Keratinocyte (primary cell): ENCODE measurements at regions not wholly inside any gene's neighbourhood (a gene's known extent, or its start where the extent isn't known, plus 50 kb on each side); places are given as distances from the start of the nearest gene placed in this dataset.

Experiments used
- DNase-seq: peaks from one replicate; pipeline ENCODE4 v3.0.0-alpha.2; 2011; ENCODE audit warnings: low read depth, missing footprints, low spot score
- FAIRE-seq: peaks from 2 replicates; lab custom pipeline; 2011; peaks lifted over from hg19 to GRCh38; lab: Jason Lieb, UNC
- H2AFZ ChIP-seq: 2 replicates; pipeline ENCODE4 v1.6.0; 2012; ENCODE audit warnings: low read length, control low read depth, inconsistent platforms; ENCODE audit not compliant: control insufficient read depth
- H3K27ac ChIP-seq: 2 replicates; pipeline ENCODE4 v1.5.1; 2011; ENCODE audit warnings: low read length; ENCODE audit not compliant: control insufficient read depth, insufficient read depth
- H3K27me3 ChIP-seq: 3 replicates; pipeline ENCODE4 v1.6.0; 2011; ENCODE audit warnings: low read length; ENCODE audit not compliant: control insufficient read depth, insufficient read depth; ENCODE audit errors: extremely low read depth
- H3K36me3 ChIP-seq, 2 experiments: 2 replicates in 1 of 2; 3 replicates in 1 of 2; pipeline ENCODE4 v1.5.1; 2011; ENCODE audit warnings: low read length in 2 of 2, mild to moderate bottlenecking in 1 of 2; ENCODE audit not compliant: control insufficient read depth in 2 of 2, insufficient read depth in 2 of 2; ENCODE audit errors: extremely low read depth in 1 of 2
- H3K4me1 ChIP-seq: 3 replicates; pipeline ENCODE4 v1.5.1; 2011; ENCODE audit warnings: low read length; ENCODE audit not compliant: control insufficient read depth, insufficient read depth; ENCODE audit errors: extremely low read depth
- H3K4me2 ChIP-seq: 3 replicates; pipeline ENCODE4 v1.6.0; 2011; ENCODE audit warnings: low read depth, low read length; ENCODE audit not compliant: control insufficient read depth, insufficient read depth; ENCODE audit errors: extremely low read depth
- H3K4me3 ChIP-seq, 3 experiments: fragments of 200-600 bp in 1 of 3; sonication (generic) in 1 of 3; 2 replicates in 2 of 3; 3 replicates in 1 of 3; pipeline ENCODE4 v1.5.1; 2011 to 2016; ENCODE audit warnings: low read length in 3 of 3, mild to moderate bottlenecking in 3 of 3, control low read depth in 2 of 3, inconsistent platforms in 1 of 3, low read depth in 1 of 3, mixed read lengths in 1 of 3, mixed run types in 1 of 3, moderate library complexity in 1 of 3; ENCODE audit not compliant: control insufficient read depth in 2 of 3, insufficient read depth in 2 of 3; ENCODE audit errors: extremely low read depth in 1 of 3
- H3K79me2 ChIP-seq: 2 replicates; pipeline ENCODE4 v1.6.0; 2012; ENCODE audit warnings: low read length; ENCODE audit not compliant: control insufficient read depth, insufficient read depth
- H3K9ac ChIP-seq: 3 replicates; pipeline ENCODE4 v1.6.0; 2011; ENCODE audit warnings: low read length; ENCODE audit not compliant: control insufficient read depth, insufficient read depth; ENCODE audit errors: extremely low read depth
- H3K9me1 ChIP-seq: 3 replicates; pipeline ENCODE4 v1.6.0; 2011; ENCODE audit warnings: low read length; ENCODE audit not compliant: control insufficient read depth, insufficient read depth; ENCODE audit errors: extremely low read depth
- H3K9me3 ChIP-seq: 2 replicates; pipeline ENCODE4 v1.5.1; 2012; ENCODE audit warnings: low read depth, low read length; ENCODE audit not compliant: control insufficient read depth
- H4K20me1 ChIP-seq: 3 replicates; pipeline ENCODE4 v1.6.0; 2011; ENCODE audit warnings: low read length; ENCODE audit not compliant: control insufficient read depth, insufficient read depth; ENCODE audit errors: extremely low read depth
- EZH2 ChIP-seq: IDR thresholded peaks from one replicate; pipeline ENCODE4 v1.6.1; 2012; ENCODE audit warnings: inconsistent platforms, mild to moderate bottlenecking, low read length, moderate library complexity
- dilution Hi-C: fragments of 300-500 bp; cut with MboI; formaldehyde crosslinking; loops from one replicate; pipeline ENCODE4 v1.7.0; 2020; ENCODE audit warnings: low sequenced_read_pairs; ENCODE audit not compliant: extremely low pct_ligation_motif_present
- TF ChIP-seq, protein P1 (sequence below), 3 experiments: IDR thresholded peaks in 1 of 3; conservative IDR thresholded peaks in 1 of 3; optimal IDR thresholded peaks in 1 of 3; 2 replicates in 2 of 3; 3 replicates in 1 of 3; pipeline versions ENCODE3 to v1.5.1; 2011; ENCODE audit warnings: low read length in 3 of 3, mild to moderate bottlenecking in 3 of 3, moderate library complexity in 2 of 3, control low read depth in 1 of 3, inconsistent platforms in 1 of 3; ENCODE audit not compliant: insufficient read depth in 2 of 3; ENCODE audit errors: extremely low read depth in 1 of 3

DNA sequence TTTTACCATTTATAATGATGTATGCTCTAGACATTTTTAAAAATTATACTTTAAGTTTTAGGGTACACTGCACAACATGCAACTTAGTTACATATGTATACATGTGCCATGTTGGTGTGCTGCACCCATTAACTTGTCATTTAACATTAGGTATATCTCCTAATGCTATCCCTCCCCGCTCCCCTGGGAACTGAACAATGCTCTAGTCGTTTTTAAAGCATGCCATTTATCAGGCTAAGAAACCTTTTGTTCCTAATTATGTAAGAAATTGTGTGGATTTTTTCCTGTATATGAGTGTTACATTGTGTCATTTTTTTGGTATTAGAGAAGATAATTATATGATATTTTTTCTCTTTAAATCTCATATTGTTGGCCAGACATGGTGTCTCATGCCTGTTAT is 72.8 kb upstream of the SGCD start:
- Histone ChIP-seq H3K9ac (no peak overlapping the region), H3K27me3 (no peaks in the 10 kb centered on the region), H3K27ac (no peak overlapping the region), H3K9me3 (no peaks in the 10 kb centered on the region), H3K4me1 (no peaks in the 10 kb centered on the region), H3K79me2 (no peaks in the 10 kb centered on the region), H3K4me3 (no peak overlapping the region), H2AFZ (no peak overlapping the region), H3K9me1 (no peaks in the 10 kb centered on the region), H3K36me3 (no peaks in the 10 kb centered on the region), H4K20me1 (no peaks in the 10 kb centered on the region), H3K4me2 (no peak overlapping the region)
- FAIRE-seq (no peak), DNase-seq (no peak)
- dilution Hi-C loops, result no loop called here
- TF ChIP-seq, protein P1, sequence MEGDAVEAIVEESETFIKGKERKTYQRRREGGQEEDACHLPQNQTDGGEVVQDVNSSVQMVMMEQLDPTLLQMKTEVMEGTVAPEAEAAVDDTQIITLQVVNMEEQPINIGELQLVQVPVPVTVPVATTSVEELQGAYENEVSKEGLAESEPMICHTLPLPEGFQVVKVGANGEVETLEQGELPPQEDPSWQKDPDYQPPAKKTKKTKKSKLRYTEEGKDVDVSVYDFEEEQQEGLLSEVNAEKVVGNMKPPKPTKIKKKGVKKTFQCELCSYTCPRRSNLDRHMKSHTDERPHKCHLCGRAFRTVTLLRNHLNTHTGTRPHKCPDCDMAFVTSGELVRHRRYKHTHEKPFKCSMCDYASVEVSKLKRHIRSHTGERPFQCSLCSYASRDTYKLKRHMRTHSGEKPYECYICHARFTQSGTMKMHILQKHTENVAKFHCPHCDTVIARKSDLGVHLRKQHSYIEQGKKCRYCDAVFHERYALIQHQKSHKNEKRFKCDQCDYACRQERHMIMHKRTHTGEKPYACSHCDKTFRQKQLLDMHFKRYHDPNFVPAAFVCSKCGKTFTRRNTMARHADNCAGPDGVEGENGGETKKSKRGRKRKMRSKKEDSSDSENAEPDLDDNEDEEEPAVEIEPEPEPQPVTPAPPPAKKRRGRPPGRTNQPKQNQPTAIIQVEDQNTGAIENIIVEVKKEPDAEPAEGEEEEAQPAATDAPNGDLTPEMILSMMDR (optimal IDR thresholded peaks at IDR 0.05 in 1 of 3, IDR thresholded peaks at IDR 0.05 in 1 of 3, conservative IDR thresholded peaks at IDR 0.05 in 1 of 3; ENCODE audit: extremely low read depth in 1 of 3, insufficient read depth in 2 of 3, low read length in 3 of 3), result no peak
- no peak for TF ChIP-seq EZH2

DNA sequence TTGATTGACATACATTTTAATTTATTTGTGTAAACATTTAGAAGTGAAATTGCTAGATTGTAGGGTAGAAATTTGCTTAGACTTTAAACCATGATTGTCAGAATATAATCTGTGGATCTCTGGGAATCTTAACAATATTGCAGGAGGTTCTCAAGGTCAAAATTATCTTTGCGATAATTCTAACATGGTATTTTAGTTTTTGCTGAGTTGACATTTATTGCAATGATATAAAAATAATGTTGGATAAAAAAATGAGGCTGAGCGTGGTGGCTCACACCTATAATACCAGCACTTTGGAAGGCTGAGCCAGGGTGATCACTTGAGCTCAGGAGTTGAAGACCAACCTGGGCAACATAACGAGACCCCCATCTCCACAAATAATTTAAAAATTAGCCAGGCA is 70.3 kb upstream of the SGCD start:
- Histone ChIP-seq H3K4me3 (no peak overlapping the region), H3K27me3 (no peaks in the 10 kb centered on the region), H3K27ac (no peak overlapping the region), H3K9me1 (no peaks in the 10 kb centered on the region), H3K79me2 (no peaks in the 10 kb centered on the region), H3K9me3 (no peaks in the 10 kb centered on the region), H3K9ac (no peak overlapping the region), H3K4me2 (no peak overlapping the region), H3K4me1 (no peaks in the 10 kb centered on the region), H3K36me3 (no peaks in the 10 kb centered on the region), H2AFZ (no peak overlapping the region), H4K20me1 (no peaks in the 10 kb centered on the region)
- no peak for TF ChIP-seq EZH2
- TF ChIP-seq, protein P1 (optimal IDR thresholded peaks at IDR 0.05 in 1 of 3, IDR thresholded peaks at IDR 0.05 in 1 of 3, conservative IDR thresholded peaks at IDR 0.05 in 1 of 3; ENCODE audit: extremely low read depth in 1 of 3, insufficient read depth in 2 of 3, low read length in 3 of 3), result no peak
- FAIRE-seq (no peak), DNase-seq (no peak)
- dilution Hi-C loops, result no loop called here
